T-helper 9 cell (primary cell): ENCODE measurements at regions not wholly inside any gene's neighbourhood (a gene's known extent, or its start where the extent isn't known, plus 50 kb on each side); places are given as distances from the start of the nearest gene placed in this dataset.

Experiments
- DNase-seq: peaks from one replicate; pipeline ENCODE4 v3.0.0-alpha.2; 2020

DNA sequence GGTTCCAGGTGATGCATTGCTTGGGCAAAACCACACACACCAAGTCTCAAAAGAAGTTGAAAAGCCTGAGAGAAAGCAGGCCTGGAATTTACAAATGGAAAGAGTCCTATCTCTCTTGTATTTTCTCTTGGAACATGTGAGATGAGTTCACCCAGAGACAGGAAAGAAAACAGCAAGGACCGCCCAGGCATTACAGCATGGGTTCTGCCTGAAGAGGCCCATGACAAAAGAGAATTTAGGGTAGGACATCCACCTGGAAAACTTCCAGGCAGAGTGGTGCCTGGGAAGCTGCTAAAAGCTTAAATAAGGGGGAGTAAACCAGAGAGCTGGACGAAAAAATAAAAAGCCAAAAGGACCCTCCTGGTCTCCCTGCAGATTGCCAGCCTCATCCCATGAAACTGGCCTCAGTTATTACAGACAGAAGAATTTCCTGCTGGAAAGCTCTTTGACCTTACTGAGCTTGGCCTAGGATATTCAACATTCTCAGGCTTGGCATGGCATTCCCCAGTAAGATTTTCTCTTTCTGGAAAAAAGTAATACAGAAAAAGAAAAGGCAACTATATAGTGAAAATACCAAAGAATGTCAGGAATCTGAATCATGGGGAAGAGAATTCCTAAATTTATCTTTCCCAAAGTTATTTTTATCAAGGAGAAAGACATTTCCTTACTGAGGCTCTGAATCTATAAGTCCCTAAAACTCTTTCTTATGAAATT is 121.3 kb upstream of the NUDT4 start:
- DNase-seq, result no peak

DNA sequence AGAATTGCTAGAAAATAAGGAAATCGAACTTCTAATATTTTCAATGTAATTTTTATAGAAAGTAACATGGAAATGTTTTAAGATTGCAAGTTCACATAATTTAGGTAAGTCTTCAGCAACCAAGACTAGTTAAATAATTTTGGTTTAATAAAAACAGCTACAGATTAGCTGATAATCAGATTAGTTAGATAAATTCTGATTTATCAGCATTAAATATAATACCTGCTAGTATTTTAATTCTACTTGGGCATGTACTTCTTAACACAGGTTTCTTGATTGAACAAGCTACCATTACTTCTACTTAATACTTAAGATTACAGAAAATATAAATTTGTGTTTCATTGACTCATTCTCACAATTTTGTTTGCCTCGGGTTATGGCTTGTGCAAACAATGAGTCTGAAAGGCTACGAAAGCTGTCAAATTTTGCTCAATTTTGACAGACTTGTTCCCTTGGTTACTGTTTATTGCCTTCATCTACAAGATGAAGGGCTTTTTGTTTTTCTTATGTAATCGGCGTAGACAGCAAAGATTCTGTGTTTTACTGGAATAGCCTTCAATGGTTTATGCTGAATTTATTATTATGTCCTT is 116.1 kb upstream of the NUDT4 start:
- no peak for DNase-seq

DNA sequence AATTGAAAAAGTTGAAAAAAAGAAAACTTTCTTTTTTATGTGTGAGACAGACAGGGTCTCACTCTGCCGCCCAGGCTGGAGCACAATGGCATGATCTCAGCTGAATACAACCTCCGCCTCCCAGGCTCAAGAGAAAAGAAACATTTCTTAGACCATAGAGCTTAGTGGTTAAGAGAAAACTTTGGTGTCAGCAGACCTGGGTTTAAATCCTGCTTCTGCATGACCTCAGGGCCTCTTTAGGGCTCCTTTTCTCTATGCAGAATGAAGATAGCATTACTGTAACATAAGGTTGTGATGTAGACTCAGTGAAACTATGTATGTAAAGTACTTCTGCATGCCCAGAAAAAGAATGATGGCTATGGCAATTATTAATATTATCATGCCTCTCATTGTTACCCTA is 104.7 kb upstream of the NUDT4 start:
- no peak for DNase-seq

DNA sequence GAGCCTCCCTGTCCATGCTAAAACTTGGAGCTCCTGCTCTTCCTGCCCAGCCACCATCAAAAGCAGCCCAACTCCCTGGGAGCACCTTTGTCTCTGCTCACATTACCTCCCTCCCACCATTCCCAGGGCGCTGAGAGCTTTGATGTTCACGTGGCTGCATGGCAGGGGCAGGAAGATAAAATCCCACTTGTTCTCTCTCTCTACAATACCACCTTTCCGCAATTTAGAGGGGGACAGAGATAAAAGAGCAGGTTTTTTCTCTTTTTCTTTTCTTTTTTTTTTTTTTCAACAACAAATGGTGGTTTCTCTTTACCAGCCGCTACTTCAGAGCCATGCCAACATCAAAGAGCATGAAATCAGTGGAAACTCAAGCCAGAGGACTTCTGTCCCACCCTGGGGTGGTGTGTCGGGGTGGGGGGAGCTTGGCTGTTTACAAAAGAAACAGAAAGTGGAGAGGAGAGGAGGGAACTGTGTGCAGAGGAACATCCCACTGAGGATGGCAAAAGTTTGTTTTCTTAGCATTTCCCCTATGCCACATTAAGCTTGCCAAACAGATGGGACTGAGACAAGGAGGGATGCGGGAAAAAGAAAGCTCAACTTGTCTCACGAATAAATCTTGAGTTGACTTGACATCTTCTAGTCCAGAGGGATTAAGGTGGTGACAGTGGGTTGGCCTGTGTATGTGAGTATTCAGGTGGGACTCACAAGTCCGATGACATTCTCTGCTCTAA is 103.7 kb upstream of the NUDT4 start:
- no peak for DNase-seq

- DNase-seq, result no peak
Observed at GRCh38 chr12:93274937-93275336, 102.8 kb upstream of the NUDT4 start.

DNA sequence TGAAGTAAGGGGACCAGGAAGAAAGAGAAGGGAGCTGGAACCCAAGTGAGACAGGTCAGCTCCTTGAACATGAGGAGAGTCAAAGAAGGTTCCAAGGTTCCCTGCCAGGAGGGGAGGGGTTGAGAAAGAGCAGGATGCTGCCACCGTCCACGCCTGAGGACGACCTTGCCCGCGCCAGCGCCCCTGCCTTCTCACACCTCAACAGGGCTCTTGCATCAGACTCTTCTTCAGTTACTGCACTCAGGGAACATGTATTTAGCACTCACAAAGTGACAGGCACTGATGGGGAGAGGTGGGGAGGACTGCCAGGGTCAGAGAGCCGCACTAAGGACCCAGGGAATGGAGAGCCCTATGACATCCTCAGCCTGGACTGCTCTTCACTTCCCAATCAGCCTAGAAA is 102.1 kb upstream of the NUDT4 start:
- DNase-seq, result no peak

DNA sequence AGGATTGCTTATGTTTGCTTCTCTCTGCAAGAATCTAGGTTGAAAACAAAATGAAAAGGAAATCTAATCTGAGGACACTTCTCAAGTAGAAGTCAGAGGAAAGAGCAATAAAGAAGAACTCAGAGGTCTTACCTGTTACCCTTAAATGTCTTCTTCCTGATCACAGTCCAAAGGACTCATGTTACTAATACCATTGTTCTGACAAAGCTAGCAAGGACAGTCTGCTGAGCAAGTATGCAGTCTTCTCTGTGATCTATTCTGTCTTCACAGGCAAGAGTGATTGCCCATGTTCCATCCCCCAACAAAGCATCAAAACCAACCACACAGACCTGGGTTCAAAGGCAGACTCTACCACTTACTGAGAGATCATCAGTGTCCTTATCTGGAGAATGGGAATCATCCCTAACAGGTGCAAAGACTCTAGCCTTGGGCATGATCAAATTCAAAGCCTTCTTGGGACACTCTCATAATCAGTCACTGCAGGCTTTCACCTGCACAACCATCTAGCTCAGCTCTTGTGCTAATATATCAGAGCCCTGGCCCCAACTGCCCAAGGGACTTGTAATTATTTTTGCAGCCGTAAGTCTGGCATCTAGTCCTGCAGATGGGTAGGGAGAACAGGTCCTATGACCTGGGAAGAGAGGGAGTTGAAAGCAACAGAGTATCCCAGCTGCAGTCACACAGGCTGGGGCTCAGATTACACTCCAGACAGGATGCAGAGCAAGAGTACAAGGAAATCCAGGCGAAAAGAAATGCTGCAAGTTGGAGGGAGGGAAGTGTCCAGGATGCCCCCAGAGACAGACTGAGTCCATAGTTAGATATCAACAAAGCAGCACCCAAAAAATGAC is 97.9 kb upstream of the NUDT4 start:
- DNase-seq, result no peak

DNA sequence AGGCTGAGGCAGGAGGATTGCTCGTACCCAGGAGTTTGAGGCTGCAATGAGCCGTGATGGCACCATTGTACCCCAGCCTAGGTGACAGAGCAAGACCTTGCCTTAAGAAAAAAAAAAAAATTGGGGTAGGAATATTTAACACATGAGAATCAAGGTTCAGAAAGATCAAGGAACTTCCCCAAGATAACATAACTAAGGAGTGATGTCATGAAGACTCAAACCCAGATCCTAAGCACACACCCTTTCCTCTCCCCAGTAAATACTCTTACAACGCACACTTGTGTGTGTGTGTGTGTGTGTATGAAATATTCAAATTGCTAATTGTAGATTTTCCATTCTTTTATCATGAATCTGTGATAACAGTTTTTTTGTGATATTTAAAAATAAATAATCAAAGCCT is 90.6 kb upstream of the NUDT4 start:
- DNase-seq, result no peak

DNA sequence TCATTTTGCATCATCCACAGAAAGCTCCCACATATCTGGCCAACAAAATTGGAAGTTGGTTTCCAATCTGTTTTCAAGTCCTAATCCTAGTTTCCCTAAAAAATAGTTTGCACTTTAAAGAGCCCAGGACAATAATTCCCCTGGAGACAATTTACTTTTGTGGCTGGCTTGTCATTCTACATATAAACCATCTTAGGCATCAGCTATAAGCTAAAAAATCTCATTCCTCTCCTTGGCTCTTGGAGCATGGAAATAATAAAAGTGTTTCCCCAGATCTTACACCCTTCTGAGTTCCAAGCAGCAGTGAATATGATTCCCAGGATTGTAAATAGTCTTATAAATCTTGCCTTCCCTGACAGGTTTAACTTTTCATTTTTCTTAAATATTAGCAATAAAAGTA is 89.1 kb upstream of the NUDT4 start:
- no peak for DNase-seq

DNA sequence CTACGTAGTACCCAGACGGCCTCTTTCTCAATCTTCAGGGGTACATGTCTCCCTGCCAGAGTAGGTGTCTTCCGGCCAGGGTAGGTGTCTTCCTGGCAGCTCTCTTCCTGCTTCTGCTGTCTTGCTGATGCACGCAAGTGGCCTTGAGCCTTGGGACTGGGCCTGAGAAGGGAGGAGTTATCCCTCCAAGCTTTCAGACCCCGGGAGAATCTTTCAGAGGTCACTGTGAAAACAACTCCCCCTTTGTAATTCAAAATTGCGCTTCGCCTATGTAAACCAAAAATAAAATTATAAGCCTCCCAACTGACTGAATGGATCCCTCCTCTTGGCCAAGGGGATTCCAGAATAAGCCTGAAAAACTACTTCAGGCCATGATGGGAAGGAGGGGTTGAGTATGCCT is 87.3 kb upstream of the NUDT4 start:
- no peak for DNase-seq

DNA sequence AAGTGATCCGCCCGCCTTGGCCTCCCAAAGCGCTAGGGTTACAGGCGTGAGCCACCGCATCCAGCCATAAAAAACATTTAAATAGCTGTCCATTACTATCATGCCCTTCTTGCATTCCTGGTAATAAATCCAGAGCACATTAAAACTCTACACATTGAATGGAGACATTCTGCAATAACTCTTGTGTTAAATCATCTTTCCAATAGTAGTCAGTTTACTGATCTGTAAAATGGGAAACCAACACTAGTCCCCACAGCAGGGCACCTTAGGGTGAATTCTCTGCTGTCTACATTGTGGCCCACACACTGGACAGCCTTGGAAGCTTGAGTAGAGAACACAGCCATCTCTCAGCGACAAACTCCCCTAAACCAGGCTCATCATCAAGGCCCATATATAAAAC is 85.5 kb upstream of the NUDT4 start:
- DNase-seq, result no peak

DNA sequence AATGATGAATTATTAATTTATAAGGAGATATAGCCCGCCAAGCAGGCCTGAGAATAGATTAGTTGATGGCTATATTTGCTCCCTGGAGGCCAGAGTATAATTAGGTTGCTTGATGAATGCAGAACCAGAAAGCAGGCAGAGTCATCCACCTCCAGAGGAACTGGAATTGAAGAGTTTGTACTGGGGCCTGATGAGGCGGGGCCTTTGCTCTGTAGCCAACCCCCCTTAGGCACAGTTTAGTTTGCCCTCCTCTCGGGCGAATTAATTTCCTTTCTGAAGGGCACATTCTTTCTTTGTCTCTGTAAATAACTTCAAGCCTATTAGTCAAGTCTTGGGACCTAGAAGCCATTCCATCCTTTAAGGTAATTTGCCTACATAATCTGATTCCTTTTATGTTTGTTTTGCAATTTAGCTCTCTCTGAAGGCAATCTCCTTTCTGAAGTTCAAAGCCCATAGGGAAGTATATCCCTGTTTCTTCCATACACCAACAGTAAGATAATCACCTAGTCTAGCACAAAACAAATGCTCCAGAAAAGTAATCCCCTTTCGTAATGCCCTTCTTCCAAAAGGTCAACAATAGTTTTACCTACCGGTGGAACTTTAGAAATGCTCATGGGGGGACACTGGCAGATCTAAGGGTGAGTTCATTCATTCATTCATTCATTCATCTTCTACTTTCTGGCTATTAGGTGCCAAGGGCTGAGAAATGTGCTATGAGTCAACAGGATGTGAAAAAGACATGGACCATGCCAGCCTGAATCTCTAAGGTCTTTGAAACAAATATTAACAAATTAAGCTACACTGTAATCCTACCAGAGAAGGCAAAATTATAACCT is 84.8 kb upstream of the NUDT4 start:
- no peak for DNase-seq

DNA sequence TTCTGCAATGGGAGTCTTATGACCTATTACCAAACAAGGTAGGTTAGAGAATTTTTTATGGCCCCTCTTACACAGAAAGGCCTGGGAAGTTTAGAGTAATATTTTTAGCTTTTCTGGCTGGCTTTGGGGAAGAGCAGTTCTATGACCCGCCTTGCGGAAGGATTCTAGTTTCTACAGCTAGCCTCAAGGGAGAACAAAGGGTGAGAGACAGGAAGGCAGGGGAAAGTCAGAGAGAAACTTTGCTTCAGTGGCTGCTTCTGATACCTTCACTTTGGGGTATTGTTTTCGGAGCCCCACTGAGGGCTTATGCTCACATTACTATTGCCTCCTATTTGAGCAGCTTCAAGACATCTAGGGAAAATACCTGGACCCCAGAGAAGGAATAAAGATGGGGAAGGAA is 80.7 kb upstream of the NUDT4 start:
- no peak for DNase-seq

DNA sequence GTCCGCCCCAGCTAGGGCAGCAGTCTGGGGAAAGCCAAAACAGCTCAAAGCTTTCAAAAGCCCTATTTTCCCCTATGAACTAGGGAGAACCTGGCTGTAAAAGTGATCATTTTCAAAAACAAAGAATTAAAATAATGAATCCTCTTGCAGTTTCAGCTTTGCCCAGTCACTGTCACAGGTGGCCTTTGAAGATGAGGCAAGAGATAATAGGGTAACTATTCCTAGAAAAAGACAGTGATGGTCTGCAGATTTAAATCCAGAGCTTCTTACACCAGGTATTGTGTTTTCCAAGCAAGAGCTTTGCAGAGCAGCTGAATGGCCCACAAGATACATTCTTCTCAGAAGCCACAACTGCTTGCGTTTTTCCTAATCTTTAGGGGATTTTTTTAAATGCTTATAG is 80.2 kb upstream of the NUDT4 start:
- DNase-seq, result no peak

DNA sequence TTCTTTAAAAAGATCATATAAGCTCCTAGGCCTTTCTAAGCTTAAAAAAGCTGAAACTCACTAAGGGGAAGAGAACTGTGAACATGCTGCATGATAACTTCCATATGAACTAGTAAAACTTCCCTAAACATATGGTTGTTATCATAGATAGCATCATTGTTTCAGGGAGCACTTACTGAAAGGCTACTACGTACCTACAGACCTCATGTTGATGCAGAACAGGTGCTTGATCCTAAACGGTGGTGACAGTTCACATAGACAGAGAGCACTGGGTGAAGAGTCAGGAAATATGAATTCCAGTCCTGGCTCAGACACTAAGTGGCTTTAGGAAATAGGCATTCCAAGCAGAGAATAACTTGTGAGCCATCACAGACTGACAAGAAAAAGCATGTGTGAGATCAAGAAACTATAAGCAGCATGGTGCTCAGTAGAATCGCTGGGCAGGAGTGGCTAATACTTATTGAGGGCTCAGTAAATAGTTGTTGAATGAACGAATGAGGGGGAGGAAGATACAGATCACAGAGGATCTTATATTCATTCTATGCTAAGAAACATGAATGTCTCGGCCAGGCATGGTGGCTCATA is 78.4 kb upstream of the NUDT4 start:
- no peak for DNase-seq

DNA sequence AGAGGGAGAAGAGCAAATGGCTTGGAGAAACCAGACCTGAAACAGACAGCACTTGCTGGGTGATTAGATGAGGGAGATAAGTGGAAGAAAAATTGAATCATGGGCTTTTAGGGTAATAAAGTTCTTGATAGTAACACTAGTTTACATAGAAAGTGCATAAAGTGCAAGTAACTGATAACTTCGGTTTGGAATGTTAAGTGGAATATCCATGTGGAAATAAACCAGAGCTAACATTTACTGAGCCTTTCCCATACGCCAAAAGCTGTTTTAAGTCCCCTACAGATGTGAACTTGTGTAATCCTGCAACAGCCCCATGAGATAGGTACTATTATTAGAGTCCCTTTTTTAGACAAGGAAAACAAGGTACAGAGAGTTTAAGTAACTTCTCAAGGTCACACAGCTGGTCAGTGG is 77.1 kb upstream of the NUDT4 start:
- no peak for DNase-seq

GRCh38 chr12:93302331-93303229 is 75.1 kb upstream of the NUDT4 start:
- DNase-seq, result no peak

DNA sequence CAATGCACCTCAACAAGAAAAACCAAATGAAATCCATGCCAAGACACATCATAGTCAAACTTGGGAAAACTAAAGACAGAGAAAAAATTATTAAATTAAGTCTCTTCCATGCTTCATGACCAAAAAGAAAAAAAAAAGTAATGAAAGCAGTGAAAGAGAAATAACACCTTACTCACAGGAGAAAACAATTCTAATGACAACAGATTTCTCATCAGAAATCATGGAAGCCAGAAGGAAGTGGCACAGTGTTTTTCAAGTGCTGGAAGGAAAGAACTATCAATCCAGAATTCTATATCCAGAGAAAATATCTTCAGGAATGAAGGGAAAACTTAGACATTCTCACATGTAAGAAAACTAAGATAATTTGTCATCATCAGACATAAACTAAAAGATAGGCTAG is 71.1 kb upstream of the NUDT4 start:
- DNase-seq, result no peak

DNA sequence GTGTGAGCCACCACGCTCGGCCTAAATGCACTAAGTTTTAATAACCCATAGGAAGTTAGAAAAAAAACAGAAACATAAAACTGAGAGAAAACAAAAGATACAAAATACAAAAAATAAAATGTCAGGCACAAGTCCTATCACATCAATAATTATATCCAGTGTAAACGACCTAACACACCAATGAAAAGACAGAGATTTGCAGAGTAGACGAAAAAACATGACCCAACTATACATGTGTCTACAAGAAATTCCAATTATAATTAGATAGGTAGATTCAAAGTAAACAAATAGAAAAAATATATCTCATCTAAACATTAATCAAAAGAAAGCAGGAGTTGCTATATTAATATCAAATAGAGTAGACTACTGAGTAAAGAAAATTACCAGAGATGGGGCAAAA is 69.4 kb upstream of the NUDT4 start:
- DNase-seq, result no peak

GRCh38 chr12:93311827-93312226 is 65.9 kb upstream of the NUDT4 start:
- DNase-seq, result no peak

DNA sequence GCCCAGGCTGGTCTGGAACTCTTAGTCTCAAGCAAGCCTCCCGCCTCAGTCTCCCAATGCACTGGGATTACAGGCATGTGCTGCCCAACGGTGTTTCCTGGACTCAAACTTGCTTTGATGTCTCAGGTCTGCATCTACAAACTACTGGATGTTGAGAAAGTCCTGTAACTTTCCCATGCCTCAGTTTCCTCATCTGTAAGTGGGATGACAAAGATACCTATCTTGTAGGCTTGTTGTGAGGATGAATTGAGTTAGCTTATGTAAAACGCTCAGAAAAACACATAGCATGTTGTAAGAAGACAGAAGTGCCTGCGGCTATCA is 63.6 kb upstream of the NUDT4 start:
- DNase-seq, result no peak
